ENCODE measurements at regions not wholly inside any gene's neighbourhood (a gene's known extent, or its start where the extent isn't known, plus 50 kb on each side); places are given as distances from the start of the nearest gene placed in this dataset.

DNA sequence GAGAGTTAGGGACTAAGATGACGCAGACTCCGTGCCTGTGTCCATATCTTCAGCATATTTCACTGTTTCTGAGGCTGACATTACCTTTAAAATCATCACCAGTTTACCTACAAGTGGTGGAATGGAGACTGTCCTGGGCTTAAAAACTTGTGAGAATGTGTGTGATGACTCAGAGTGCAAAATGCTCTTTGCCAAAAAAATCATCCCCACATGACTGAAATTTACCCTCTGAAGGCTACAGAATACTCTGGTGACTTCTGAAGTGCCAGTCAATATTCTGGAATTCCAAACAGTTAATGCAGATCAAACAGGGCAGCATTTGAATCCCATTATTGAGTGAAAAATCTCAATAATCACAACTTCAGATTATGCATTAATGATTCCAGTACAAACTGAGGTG is 901.4 kb downstream of the EFNB2 start:
- intact Hi-C loops (cut with micrococcal nuclease), result no loop called here

DNA sequence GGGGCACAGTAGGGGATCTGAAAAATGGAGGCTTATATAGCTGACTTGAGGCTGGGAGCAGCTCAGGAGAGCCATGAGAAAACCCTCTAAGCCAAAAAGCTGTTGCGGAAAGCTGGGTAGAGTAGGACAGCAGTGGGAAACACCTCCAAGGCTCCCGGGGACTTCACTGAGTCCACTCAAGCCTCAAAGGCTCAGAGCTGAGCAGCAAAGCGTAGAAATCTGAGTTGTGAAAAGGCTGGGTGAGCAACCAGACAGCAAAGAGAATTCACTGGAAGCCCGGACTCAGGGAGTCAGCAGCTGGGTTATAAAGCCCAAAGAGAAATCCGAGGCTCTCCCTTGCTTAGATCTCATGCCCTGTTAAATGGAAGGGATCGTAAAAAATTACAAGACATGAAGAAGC is 905.0 kb downstream of the EFNB2 start:
- intact Hi-C loops (cut with micrococcal nuclease), result no loop called here

DNA sequence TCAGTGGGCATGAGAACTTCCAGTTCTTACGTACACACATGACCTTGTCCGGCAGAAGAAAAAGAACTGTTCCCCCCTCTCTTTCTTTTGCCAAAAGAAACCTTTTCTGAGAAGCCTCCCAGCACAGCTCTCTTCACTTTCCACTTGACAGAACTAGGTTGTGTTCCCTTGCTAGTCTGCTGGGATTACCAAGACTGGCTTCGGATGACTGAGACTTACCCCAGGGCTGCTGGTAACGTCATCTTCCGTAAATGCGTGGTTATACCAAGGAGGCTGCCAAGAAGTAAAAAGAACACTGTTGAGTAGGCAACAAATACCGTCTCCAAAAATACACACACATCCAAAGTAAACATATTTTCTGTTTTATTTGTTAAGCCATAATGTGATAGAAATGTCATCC is 908.2 kb downstream of the EFNB2 start:
- intact Hi-C loops (cut with micrococcal nuclease), result no loop called here

DNA sequence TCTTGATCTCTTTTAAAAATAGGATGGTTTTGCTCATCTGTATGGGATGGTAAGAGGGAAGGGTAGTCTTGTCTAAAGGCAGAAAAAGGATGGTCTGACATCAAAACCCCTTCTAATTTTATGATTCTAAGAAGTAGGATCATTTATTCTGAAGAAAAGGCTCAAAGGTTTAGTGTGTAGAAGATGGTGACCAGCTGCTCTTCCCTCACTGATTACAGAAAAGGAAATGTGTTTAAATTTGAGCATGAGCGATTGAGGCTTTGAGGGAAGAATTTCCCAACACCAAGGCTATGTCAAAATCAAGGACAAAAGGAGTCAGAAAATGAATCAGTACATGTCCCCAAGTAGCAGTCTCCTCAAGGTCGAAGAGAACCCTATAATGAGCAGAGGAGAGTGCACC is 909.8 kb downstream of the EFNB2 start:
- intact Hi-C loops (cut with micrococcal nuclease), result no loop called here

DNA sequence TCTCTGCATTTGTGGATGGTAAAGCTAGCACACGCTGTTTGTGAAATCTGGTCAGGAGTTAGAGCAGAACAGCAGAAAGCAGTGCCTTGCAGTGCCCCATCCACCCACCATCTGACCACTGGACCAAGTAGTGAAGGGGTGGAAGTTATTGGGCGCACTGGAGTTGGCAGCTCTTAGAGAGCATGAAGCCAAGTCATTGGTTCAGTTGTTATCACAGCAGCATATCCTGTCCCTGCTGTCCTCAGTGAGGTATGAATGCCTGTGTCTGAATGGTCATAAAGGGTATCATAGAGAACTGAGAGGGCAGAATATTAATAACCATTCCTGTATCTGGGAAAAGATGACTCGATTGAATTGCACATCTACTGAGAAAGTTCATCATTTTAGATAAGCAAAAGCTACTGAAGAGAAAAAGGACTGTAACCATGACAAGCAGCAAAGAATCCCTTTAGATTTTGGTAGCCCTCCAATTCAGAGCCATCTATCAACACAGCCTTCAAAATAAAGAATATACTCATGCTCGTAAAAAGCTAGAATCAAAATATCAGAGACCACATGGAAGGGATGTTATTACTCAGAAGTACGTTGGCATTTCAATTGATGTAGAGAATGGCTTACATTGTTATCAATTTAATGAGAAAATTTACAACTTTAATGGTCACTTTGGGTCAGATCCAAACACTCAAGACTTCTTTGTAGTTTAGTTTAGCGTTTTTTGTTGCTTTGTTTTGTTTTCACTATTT is 919.0 kb downstream of the EFNB2 start:
- intact Hi-C loops (cut with micrococcal nuclease), result no loop called here

DNA sequence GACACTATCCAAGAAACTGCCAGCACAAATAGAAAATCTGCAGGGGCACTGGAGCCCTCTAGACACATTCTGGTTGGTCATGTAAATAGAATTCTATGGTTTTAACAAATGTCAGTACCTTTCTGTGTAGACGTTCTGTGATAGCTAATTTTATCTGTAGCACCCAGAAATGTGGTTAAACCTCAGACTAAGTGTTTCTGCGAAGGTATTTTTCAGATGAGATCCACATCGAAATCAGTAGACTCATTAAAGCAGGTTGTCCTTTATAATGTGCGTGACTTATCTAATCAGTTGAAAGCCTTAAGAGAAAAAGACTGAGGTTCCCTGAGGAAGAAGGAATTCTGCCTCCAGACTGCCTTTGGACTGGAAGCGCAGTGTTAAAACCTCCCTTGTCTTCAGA is 922.9 kb downstream of the EFNB2 start:
- intact Hi-C loops (cut with micrococcal nuclease), result no loop called here

DNA sequence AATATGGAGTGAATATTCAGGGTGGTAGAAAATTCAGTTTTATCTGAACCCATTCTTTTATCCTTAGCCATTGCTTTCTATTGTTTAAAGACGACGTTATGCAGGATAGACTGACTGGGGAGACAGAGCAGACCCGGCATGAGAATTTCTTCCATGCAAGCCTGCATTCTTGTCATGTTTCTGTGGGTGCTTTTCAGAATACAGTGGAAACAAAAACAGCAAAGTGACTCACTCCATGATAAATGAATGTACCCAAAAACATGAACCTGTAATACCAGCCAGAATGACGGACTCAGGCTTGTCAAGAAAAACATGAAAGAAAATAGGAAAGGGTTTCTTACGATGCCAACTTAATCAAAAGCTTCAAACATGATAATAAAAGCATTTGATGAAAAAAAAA is 924.0 kb downstream of the EFNB2 start:
- intact Hi-C loops (cut with micrococcal nuclease), result no loop called here

DNA sequence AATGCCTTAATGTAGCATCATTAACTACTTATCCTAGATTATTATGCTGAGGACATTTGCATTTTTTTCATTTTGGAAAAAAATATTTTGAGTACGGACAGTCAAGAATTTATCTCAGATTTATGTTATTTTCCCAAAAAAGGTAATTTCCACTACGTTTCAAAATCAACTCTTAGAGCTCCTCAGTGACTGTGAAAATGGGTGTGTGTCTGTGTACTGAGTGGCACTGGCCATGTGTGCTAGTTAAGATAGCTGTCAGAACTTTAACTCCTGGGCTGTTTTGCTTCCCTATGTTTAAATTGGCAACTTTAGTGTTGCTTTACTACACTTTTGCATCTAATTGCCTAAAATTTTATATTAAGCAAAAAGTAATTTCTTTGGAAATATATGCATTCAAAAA is 927.4 kb downstream of the EFNB2 start:
- intact Hi-C loops (cut with micrococcal nuclease), result no loop called here

DNA sequence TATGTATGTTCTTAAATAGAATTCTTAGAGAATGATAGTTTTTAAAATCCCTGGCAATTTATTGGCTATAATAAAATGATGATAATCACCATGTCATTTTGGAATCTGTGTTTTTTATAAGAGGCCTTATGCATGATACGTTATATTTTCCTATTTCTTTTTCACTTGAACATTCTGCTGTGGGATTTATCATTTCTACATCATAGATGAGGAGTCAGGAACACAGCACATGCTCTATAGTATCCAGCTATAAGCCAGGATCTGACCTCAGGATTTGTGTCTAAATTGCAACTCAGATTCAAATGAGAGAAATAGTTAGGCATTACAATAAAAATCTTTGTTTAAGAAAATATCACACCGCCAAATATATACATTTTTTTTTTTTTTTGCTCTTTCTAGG is 928.0 kb downstream of the EFNB2 start:
- intact Hi-C loops (cut with micrococcal nuclease), result no loop called here

DNA sequence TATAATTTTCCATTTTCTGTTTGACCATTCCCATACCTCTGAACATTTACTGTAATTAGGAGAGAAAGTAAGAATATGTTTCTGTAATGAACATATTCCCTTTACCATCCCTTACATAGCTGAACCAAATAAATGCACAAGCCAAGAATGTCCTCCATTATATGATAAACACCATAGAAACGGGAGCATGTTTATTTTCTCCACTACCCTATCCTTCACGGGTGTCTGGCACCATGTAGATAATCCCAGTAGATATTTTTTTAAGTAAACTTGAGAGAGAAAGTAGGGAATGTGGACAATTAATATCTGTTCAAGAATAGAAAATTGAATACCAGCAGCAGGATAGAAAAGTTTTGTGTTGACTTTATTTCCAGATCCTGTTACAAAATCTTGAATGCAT is 928.4 kb downstream of the EFNB2 start:
- intact Hi-C loops (cut with micrococcal nuclease), result no loop called here

DNA sequence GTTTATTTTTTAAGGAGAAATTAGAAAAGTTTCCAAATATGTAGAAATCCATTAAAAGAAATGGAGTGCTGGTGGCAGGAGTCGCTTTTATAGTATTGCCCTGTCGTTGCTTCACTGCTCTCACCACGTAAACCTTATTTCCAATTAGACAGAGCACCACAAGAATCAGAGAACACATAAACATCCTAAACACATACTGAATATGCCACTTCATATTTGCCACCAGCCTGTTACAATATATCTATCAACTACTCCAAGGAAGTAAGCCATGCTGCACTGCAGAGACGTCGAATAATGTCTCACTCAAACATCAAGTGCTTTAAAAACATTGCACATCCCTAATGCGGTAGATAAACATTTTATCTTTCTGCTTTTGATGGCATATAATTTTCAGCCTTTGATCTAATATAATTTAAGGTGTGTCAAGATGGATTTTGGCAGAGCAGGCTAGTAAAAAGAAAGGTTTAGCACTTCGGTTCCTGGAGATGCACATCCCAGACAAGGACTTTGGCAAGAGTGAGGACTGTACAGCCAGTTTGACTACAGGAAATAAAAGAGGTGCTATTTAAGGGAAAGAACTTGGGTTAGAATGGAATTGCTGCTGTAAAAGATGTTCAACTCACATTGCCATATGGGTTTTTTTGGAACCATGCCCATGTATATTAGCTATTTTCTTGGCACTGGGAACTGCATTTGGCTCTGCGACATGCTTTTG is 932.3 kb downstream of the EFNB2 start:
- intact Hi-C loops (cut with micrococcal nuclease), result no loop called here

DNA sequence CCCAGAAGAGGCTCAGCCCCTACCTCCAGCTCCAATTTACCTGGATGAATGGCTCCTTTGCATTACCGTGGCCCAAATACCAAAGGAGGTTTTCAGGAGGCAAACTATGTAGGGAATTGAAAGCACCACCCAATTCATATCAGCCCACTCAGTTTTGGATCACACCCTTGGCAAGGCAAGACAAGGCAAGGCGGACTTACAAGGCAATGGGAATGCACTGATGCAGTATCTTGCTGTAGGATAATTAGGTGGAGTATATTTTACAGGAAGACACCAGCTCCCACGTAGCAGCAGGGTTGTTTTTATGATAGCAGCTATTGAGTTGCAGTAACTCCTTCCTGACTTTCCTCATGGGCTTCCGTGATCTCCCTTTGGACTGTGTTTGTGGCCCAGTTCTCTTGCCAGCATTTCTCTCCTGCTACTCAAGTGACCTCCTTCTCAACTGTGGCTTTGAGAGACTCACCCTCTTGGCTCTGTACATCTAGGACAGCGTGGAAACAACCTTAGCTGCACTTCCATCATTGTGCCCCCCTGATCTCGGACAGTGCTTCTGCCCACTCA is 935.9 kb downstream of the EFNB2 start:
- intact Hi-C loops (cut with micrococcal nuclease), result no loop called here

DNA sequence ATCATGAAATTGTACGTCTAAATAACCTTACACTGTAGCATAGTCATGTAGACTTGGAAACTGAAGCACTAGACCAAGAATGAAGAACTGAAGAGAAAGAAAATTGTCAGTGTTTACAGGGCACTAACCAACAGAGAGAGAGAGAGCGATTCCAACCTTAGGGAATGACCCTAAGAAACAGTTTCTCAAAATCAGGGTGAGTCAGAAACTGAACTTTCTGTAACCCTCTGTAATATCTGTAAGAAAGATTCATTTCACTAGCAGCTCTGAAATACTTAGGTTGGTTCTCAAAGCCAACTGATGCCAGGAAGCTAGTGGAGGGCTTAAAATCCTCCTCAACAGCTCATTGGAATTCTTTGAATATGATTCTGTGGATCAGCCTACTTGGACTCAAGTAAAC is 936.9 kb downstream of the EFNB2 start:
- intact Hi-C loops (cut with micrococcal nuclease), result no loop called here

DNA sequence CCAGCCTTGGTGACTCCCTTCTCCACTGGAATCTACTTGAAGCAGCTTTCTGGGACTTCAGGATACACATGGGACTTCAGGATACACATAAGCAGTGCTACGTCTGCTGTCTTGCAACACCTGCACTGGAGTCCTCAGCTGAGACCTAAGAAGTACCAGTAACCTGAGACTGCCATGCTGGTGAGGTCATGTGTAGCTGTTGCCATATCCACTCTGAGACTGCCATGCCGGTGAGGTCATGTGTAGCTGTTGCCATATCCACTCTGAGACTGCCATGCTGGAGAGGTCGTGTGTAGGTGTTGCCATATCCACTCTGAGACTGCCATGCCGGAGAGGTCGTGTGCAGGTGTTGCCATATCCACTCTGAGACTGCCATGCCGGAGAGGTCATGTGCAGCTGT is 937.9 kb downstream of the EFNB2 start:
- intact Hi-C loops (cut with micrococcal nuclease), result no loop called here

DNA sequence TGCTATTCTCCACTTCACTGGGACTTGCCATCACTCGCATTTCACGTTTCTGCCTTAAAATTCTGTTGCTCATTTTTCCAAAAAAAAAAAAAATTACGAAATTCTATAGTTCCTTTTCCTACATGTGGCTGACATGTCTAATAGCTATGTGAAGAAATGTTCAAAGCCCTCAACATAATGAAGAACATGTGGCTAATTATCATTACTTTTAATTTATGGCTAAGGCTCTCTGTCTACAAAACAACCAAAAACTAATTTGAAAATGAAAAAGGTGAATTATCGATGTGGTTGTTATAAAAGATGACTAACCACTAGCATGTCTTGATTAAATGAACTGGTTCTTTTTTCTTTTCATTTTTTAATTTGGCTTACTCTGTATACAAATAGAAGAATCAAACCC is 940.0 kb downstream of the EFNB2 start:
- intact Hi-C loops (cut with micrococcal nuclease), result no loop called here

DNA sequence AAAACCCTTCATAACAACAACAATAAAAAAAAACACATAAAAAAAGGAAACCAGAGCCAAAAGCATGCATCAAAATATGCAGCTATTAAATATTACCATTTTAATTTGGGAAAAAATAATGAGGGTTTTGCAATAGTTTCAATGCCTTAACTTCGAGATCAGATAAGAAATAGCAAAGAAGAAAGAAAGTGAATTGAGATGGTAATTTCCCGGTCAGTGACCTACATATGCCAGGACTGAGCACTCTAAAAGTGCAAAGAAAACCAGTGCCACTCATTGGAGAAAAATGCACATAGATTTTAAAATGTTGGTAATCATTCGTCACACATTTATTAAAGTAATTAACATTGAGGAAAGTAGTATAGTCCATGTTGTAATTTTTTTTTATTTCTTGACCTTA is 944.2 kb downstream of the EFNB2 start:
- intact Hi-C loops (cut with micrococcal nuclease), result no loop called here

DNA sequence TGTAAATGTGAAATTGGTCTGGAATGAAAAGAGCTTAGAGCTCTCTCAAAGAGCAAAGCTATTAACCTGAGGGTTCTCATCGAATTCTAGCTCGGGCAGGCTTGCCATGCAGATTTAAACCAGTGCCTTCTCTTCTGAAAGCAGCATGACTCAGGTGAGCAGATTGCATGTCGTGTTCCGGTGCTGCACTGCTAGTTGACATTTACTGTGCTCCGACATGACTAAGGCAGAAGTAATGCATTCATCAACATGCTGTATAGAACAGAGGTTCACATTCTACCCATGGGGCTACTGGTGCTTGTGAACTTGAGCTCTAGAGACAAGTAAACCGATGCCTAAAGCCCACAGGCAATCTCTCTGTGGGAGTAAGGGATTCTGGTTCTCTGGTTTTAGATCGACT is 947.7 kb downstream of the EFNB2 start:
- intact Hi-C loops (cut with micrococcal nuclease), result no loop called here

DNA sequence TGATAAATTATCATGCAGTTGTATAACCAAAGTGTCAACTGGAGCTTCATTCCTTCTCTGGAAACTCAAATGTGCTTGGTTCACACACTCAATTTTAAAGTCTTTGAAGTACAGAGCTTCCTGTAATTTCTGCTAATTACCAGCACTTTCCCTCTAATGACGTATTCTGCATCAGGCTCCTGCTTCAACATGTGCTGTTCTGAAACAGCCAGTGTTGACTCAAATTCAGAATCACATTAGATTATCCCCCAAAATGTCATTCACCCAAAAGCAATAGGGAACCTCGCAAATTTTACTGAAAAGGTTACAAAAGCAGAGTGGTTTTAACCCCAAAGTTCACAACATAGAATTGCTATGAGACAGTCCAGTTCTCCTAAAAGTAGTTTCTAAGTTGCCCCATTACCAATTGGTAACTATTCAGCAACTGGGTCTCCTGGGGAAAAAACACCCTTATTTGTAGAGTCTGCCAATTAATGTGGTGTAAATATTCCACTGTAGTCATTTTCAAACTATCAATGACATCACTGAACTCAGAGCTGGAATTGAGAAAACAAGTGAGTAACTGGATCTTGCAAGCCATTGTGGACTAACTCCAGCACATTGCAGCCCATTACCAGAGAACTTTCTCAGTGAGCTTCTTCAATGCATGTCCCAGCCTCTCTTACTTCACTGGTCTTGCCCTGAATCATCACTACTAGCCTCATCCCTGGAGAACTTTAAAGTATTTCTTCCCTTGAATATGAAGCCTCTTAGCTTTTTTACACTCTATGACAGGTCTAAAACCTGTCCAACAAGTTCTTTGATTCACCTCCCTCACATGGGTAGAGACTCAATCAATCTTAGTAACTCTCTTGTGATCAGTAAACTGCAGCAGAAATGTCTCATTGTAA is 955.4 kb downstream of the EFNB2 start:
- intact Hi-C loops (cut with micrococcal nuclease), result no loop called here

DNA sequence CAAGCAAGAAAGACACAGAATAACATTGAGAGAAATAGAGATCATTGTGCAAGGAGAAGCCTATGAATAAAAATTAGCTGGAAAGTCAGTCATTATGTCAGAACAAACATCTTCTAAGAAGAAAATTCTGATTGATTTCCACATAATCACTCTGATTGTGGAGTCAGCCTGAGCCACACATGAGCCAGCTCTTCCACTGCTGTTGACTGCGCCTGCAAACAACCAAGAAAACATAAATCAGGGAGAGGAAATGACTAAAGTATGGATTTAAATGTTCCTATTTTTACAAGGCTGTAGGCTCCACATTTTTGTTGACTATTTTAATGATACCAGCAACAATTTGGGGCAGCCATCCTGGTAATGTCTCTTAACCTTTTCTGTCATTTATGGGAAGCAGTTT is 962.3 kb downstream of the EFNB2 start:
- intact Hi-C loops (cut with micrococcal nuclease), result no loop called here

DNA sequence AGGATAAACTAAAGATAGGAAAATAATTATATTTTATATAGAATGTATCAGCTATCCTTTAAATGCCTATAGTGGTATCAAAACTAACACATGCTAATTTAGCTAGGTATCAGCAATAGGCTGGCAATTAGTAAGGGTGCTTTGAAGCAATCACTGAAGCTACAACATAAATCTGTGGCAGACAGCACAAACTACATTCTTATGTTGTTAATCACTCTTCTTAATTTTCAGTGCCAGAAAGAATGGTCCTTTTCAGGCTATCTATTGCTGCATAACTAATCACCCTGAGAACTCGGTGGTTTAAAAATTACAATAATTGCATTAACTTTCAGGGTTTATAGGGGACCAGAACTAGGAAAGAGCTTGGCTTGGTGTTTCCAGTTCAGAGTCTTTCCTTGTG is 963.1 kb downstream of the EFNB2 start:
- intact Hi-C loops (cut with micrococcal nuclease), result no loop called here

DNA sequence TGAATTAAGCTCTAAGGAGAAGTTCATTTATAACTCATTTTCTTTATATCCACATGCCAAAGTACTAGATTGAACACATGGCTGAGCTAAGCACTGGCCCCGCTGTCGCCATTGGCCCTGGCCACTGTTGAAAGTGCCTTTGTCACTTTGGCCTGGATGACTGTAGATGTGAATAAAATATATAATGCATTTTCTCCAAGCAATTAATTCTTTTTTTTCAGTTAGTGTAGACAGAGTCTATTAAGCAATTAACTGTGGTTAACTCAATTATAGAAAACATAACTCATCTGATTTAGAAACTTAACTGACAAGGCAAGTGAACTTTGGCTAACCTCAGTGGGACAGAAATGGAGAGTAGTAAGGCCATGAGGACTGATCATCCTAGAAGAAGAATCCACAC is 965.6 kb downstream of the EFNB2 start:
- intact Hi-C loops (cut with micrococcal nuclease), result no loop called here

DNA sequence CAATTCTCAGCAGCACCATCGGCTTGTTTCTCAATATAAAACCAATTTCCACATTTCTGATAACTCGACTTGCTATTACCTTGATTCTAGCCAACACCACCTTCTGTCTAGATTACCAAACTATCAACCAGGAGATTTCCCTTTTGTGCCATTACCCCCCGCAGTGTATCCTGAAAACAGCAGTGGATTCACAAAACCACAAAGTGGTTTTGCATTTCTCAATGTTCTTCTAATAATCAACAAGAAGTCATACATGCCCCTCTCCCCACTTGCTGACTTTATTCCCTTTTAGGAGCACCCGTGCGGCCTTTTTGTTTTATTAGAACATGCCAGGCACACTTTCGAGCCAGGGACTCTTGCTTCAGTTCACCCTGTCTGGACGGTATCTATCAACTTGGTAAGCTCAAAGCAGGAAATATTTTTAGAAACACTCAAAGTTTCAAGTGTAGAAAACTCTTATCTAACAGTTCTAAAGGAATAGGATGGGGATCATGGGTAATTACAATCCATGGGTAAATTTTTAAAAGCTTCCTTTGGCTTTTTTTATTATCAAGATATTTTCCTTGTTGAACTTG is 967.4 kb downstream of the EFNB2 start:
- intact Hi-C loops (cut with micrococcal nuclease), result no loop called here
